KMS-11 (cell line): ENCODE measurements at regions not wholly inside any gene's neighbourhood (a gene's known extent, or its start where the extent isn't known, plus 50 kb on each side); places are given as distances from the start of the nearest gene placed in this dataset.

Source experiments
- H2AFZ ChIP-seq: fragments of 200-600 bp; sonication (generic); 2 replicates; pipeline ENCODE4 v1.6.1; 2016; ENCODE audit warnings: antibody characterized with exemption, mixed run types, low read depth
- H3K27ac ChIP-seq: fragments of 200-600 bp; sonication (generic); 2 replicates; pipeline ENCODE4 v1.6.1; 2016; ENCODE audit warnings: mild to moderate bottlenecking, mixed run types
- H3K27me3 ChIP-seq: fragments of 200-600 bp; sonication (generic); 2 replicates; pipeline ENCODE4 v1.6.1; 2017; ENCODE audit warnings: mild to moderate bottlenecking, low read depth, mixed run types, moderate library complexity; ENCODE audit not compliant: insufficient read depth
- H3K36me3 ChIP-seq: fragments of 200-600 bp; sonication (generic); 2 replicates; pipeline ENCODE4 v1.6.1; 2017; ENCODE audit warnings: mild to moderate bottlenecking, mixed run types; ENCODE audit not compliant: insufficient read depth
- H3K4me1 ChIP-seq: fragments of 200-600 bp; sonication (generic); 2 replicates; pipeline ENCODE4 v1.6.1; 2016; ENCODE audit warnings: mild to moderate bottlenecking, low read depth, mixed run types; ENCODE audit not compliant: poor library complexity, severe bottlenecking
- H3K4me2 ChIP-seq: fragments of 200-600 bp; sonication (generic); 2 replicates; pipeline ENCODE4 v1.7.0; 2016; ENCODE audit warnings: mild to moderate bottlenecking, mixed run types
- H3K4me3 ChIP-seq: fragments of 200-600 bp; sonication (generic); IDR thresholded peaks from 2 replicates; pipeline ENCODE4 v1.6.1; 2017; ENCODE audit warnings: low read depth, low read length, mixed read lengths; ENCODE audit not compliant: insufficient read depth
- H3K79me2 ChIP-seq: fragments of 200-600 bp; sonication (generic); 2 replicates; pipeline ENCODE4 v1.6.1; 2016; ENCODE audit warnings: low read depth, mixed run types; ENCODE audit not compliant: insufficient read depth
- H3K9ac ChIP-seq: fragments of 200-600 bp; sonication (generic); 2 replicates; pipeline ENCODE4 v1.6.1; 2016; ENCODE audit warnings: mild to moderate bottlenecking, mixed run types
- H4K20me1 ChIP-seq: fragments of 200-600 bp; sonication (generic); 2 replicates; pipeline ENCODE4 v1.6.1; 2016; ENCODE audit warnings: mild to moderate bottlenecking, mixed run types; ENCODE audit not compliant: insufficient read depth
- CTCF ChIP-seq: fragments of 200-600 bp; sonication (generic); conservative IDR thresholded peaks from 2 replicates; pipeline ENCODE4 v1.6.1; 2017; ENCODE audit warnings: low read depth, mild to moderate bottlenecking, antibody characterized with exemption, low read length, moderate library complexity, mixed read lengths

GRCh38 chr2:120401275-120402066, 55.5 kb downstream of the INHBB start:
- Histone ChIP-seq H3K27ac (no peak overlapping the region), H3K4me3 (no peak overlapping the region), H3K27me3 (no peaks in the 10 kb centered on the region), H3K36me3 (no peaks in the 10 kb centered on the region), H4K20me1 (no peaks in the 10 kb centered on the region), H3K4me1 (no peaks in the 10 kb centered on the region), H2AFZ (no peak overlapping the region), H3K79me2 (no peaks in the 10 kb centered on the region), H3K4me2 (no peak overlapping the region), H3K9ac (no peak overlapping the region)
- no peak for TF ChIP-seq CTCF

GRCh38 chr2:120402067-120402433, 56.1 kb downstream of the INHBB start:
- Histone ChIP-seq H4K20me1 (no peaks in the 10 kb centered on the region), H3K9ac (no peak overlapping the region), H3K27me3 (no peaks in the 10 kb centered on the region), H3K79me2 (no peaks in the 10 kb centered on the region), H3K36me3 (no peaks in the 10 kb centered on the region), H3K4me3 (no peak overlapping the region), H2AFZ (no peak overlapping the region), H3K27ac (no peak overlapping the region), H3K4me2 (no peak overlapping the region), H3K4me1 (no peaks in the 10 kb centered on the region)
- no peak for TF ChIP-seq CTCF

- no peaks in the 10 kb centered on the region for H3K4me1 ChIP-seq
- H4K20me1 ChIP-seq = no peaks in the 10 kb centered on the region
Measured at GRCh38 chr2:120402508-120402907, 56.6 kb downstream of the INHBB start.

DNA sequence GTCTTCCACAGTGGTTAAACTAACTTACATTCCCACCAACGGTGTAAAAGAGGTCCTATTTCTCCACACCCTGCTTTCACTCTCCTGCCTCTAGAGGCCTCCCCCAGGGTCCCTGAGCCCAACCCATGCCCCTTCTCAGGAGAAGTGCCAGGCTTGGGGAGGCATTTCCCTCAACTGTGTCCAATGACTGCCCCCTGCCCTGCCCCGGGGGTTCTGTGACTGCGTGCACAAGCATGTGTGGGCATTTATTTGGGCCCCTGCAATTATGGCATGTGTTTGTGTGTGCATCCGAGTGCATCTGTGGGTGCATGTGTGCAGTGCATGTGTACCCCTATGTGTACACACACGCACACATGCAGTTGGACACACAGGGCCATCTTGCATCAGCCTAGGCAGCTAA, 57.3 kb downstream of the INHBB start:
- Histone ChIP-seq H3K79me2 (no peaks in the 10 kb centered on the region), H3K27ac (no peak overlapping the region), H3K27me3 (no peaks in the 10 kb centered on the region), H3K4me3 (no peak overlapping the region), H3K4me2 (no peak overlapping the region), H3K36me3 (no peaks in the 10 kb centered on the region), H3K4me1 (no peaks in the 10 kb centered on the region), H4K20me1 (no peaks in the 10 kb centered on the region), H2AFZ (no peak overlapping the region), H3K9ac (no peak overlapping the region)
- TF ChIP-seq CTCF = no peak

More at GRCh38 chr2:120402508-120402907, 56.6 kb downstream of the INHBB start:
- Histone ChIP-seq H3K4me2 (no peak overlapping the region), H3K4me3 (no peak overlapping the region), H3K27ac (no peak overlapping the region), H3K9ac (no peak overlapping the region), H3K36me3 (no peaks in the 10 kb centered on the region), H3K79me2 (no peaks in the 10 kb centered on the region), H3K27me3 (no peaks in the 10 kb centered on the region), H2AFZ (no peak overlapping the region)
- TF ChIP-seq CTCF = no peak
